ENCODE measurements at regions not wholly inside any gene's neighbourhood (a gene's known extent, or its start where the extent isn't known, plus 50 kb on each side); places are given as distances from the start of the nearest gene placed in this dataset.

DNA sequence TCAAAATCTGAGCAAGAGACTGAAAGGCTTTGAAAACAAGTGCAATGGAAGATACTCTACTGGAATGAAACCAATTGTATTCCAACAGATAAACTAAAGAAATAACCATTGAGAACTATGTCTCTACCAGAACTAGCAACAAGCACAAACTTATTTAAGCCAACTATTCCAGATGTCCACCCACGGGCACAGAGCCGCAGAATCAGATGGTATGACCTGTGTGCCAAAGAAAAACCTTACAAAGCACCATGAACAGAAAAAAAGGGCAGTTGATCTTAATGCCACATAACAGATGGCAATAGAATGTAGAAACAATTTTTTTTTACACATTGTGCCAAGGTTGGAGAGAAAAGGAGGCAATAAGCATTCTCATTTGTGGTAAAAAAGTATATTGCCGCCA lies 269.3 kb upstream of the ADGRL3 start:
- H3K27me3 ChIP-seq = no peaks in the 10 kb centered on the region
- H2AFZ ChIP-seq = no peak overlapping the region
- H3K36me3 ChIP-seq (replicated peaks; ENCODE audit: insufficient read depth, low read depth) = no peaks in the 10 kb centered on the region
- no peak overlapping the region for H3K4me2 ChIP-seq
- H4K20me1 ChIP-seq (ENCODE audit: insufficient read depth, poor library complexity, severe bottlenecking) = no peaks in the 10 kb centered on the region
- H3K79me2 ChIP-seq = no peaks in the 10 kb centered on the region
- 99% methylated on average over 3 of the region's 3 CpGs for WGBS (ENCODE audit: low lambda C conversion rate, missing lambda C conversion rate)
- TF ChIP-seq EZH2 (IDR thresholded peaks at IDR 0.05; ENCODE audit: borderline replicate concordance) (no peak), EZH2phosphoT487 (IDR thresholded peaks at IDR 0.05; ENCODE audit: low read depth, severe bottlenecking, unreplicated experiment) (no peak)
- TF ChIP-seq, protein P1, sequence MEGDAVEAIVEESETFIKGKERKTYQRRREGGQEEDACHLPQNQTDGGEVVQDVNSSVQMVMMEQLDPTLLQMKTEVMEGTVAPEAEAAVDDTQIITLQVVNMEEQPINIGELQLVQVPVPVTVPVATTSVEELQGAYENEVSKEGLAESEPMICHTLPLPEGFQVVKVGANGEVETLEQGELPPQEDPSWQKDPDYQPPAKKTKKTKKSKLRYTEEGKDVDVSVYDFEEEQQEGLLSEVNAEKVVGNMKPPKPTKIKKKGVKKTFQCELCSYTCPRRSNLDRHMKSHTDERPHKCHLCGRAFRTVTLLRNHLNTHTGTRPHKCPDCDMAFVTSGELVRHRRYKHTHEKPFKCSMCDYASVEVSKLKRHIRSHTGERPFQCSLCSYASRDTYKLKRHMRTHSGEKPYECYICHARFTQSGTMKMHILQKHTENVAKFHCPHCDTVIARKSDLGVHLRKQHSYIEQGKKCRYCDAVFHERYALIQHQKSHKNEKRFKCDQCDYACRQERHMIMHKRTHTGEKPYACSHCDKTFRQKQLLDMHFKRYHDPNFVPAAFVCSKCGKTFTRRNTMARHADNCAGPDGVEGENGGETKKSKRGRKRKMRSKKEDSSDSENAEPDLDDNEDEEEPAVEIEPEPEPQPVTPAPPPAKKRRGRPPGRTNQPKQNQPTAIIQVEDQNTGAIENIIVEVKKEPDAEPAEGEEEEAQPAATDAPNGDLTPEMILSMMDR (IDR thresholded peaks at IDR 0.05; ENCODE audit: poor library complexity) = no peak
- H3K9me2 ChIP-seq (replicated peaks; ENCODE audit: insufficient read depth) = no peaks in the 10 kb centered on the region
- no peak overlapping the region for H3K27ac ChIP-seq
- no peaks in the 10 kb centered on the region for H3K4me1 ChIP-seq (ENCODE audit: insufficient read depth)
- no peaks in the 10 kb centered on the region for H3K9me3 ChIP-seq (ENCODE audit: low read depth)
- no peak for DNase-seq (ENCODE audit: low spot score)
- no peak overlapping the region for H3K4me3 ChIP-seq

DNA sequence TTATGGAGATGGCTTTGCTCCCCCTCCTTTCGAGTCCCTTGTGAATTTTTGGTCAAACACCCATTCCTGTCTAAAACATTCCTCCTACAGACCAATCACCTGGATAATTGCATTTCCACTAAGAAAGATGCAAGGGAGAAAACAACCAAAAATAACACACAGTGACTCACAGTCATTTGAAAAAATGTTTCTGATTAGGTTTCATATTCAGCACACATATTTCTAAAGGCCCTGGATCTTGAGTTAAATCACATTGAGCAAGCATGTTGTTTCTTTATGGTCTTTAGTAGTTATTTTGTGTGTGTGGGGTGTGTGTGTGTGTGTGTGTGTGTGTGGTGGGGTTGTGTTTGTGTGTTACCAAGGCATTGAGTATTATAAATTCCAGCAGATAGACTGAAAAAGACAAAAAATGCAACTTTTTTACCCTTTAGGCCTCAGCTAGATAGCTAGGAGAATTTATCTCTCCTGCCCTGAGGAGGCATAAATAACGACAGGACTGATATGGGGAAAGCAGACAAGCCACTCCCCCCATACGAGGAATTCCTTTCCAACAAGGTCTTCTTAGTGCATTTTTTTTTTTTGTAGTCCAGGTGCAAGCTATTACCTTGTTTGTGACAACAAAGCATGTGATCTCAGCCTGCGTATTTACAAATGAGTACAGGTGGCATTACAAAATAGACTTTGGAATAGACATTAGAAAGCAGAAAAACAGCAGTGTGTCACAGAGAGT lies 265.4 kb upstream of the ADGRL3 start:
- TF ChIP-seq, protein P1 (IDR thresholded peaks at IDR 0.05; ENCODE audit: poor library complexity) = no peak
- TF ChIP-seq EZH2phosphoT487 (IDR thresholded peaks at IDR 0.05; ENCODE audit: low read depth, severe bottlenecking, unreplicated experiment) (no peak), EZH2 (IDR thresholded peaks at IDR 0.05; ENCODE audit: borderline replicate concordance) (no peak)
- H3K4me1 ChIP-seq (ENCODE audit: insufficient read depth) = no peaks in the 10 kb centered on the region
- H3K9me2 ChIP-seq (replicated peaks; ENCODE audit: insufficient read depth) = no peaks in the 10 kb centered on the region
- H3K79me2 ChIP-seq = no peaks in the 10 kb centered on the region
- H4K20me1 ChIP-seq (ENCODE audit: insufficient read depth, poor library complexity, severe bottlenecking) = no peaks in the 10 kb centered on the region
- H3K4me2 ChIP-seq = no peak overlapping the region
- peak overlapping the region; percentile 15 for H3K27ac ChIP-seq
- no peaks in the 10 kb centered on the region for H3K27me3 ChIP-seq
- WGBS (ENCODE audit: low lambda C conversion rate, missing lambda C conversion rate) = 46% methylated on average over 4 of the region's 4 CpGs
- H3K36me3 ChIP-seq (replicated peaks; ENCODE audit: insufficient read depth, low read depth) = no peaks in the 10 kb centered on the region
- H3K9me3 ChIP-seq (ENCODE audit: low read depth) = no peaks in the 10 kb centered on the region
- H3K4me3 ChIP-seq = no peak overlapping the region
- peak; percentile 23 for DNase-seq (ENCODE audit: low spot score)
- no peak overlapping the region for H2AFZ ChIP-seq

DNA sequence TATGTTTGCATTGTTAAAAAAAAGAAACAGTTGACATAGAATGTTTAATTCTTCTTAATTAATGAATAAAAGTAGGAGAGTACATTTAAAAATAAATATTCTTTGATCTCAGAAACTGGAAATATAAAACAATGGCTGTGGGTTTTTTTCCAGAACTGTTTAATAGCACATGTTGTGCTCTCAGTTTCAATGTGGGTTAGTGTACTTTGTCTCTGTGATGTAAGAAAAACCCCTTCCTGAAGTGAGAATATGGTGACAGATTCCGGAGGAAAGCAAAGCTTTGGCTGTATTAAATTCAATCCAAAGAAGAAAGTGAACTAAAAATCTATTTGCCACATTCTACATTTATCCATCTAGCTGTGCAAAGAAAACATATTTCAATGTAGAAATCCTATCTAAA lies 261.9 kb upstream of the ADGRL3 start:
- H3K4me2 ChIP-seq = no peak overlapping the region
- WGBS (ENCODE audit: low lambda C conversion rate, missing lambda C conversion rate) = 14% methylated on average over 1 of the region's 1 CpG
- no peaks in the 10 kb centered on the region for H3K9me3 ChIP-seq (ENCODE audit: low read depth)
- no peak overlapping the region for H2AFZ ChIP-seq
- H3K4me1 ChIP-seq (ENCODE audit: insufficient read depth) = no peaks in the 10 kb centered on the region
- no peaks in the 10 kb centered on the region for H4K20me1 ChIP-seq (ENCODE audit: insufficient read depth, poor library complexity, severe bottlenecking)
- H3K4me3 ChIP-seq = no peak overlapping the region
- no peak for DNase-seq (ENCODE audit: low spot score)
- no peaks in the 10 kb centered on the region for H3K27me3 ChIP-seq
- no peaks in the 10 kb centered on the region for H3K79me2 ChIP-seq
- TF ChIP-seq, protein P1 (IDR thresholded peaks at IDR 0.05; ENCODE audit: poor library complexity) = no peak
- TF ChIP-seq EZH2 (IDR thresholded peaks at IDR 0.05; ENCODE audit: borderline replicate concordance) (no peak), EZH2phosphoT487 (IDR thresholded peaks at IDR 0.05; ENCODE audit: low read depth, severe bottlenecking, unreplicated experiment) (no peak)
- no peak overlapping the region for H3K27ac ChIP-seq
- no peaks in the 10 kb centered on the region for H3K9me2 ChIP-seq (replicated peaks; ENCODE audit: insufficient read depth)
- no peaks in the 10 kb centered on the region for H3K36me3 ChIP-seq (replicated peaks; ENCODE audit: insufficient read depth, low read depth)

All from hepatocyte (in vitro differentiated cells).